Occipital lobe (tissue), 1 donor: ENCODE measurements at regions not wholly inside any gene's neighbourhood (a gene's known extent, or its start where the extent isn't known, plus 50 kb on each side); places are given as distances from the start of the nearest gene placed in this dataset.

Experiments
- DNase-seq: peaks from one replicate; lab custom pipeline; 2025; lab: John Stamatoyannopoulos, UW

GRCh38 chr20:11761497-11761896, 156.2 kb upstream of the BTBD3 start:
- DNase-seq, result no peak

DNA sequence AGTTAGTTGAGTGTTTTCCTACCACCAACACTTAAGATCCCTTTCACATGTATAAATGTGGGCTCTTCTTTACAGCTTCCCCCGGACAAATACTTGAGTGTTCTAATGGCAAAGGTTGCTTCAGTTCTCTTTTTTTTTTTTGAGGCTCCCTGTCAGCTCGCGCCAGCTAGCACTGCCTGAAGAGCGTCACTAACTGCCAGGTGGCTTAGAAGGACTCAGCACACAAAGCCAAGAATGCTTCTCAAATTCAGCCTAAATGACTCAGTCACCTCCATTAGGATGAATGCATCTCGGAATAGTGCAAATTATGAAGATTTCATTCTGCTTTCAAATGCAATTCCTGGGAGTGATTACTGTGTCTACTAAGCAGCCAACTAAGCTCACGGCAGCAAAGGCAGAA, 150.7 kb upstream of the BTBD3 start:
- DNase-seq, result no peak

- no peak for DNase-seq
These were observed 147.9 kb upstream of the BTBD3 start for GRCh38 chr20:11769825-11770224.

- no peak for DNase-seq
These were observed 145.4 kb upstream of the BTBD3 start for GRCh38 chr20:11772226-11772730.

GRCh38 chr20:11776687-11777086, 141.0 kb upstream of the BTBD3 start:
- no peak for DNase-seq

GRCh38 chr20:11777387-11778205, 140.1 kb upstream of the BTBD3 start:
- no peak for DNase-seq

GRCh38 chr20:11778206-11778570, 139.5 kb upstream of the BTBD3 start:
- DNase-seq, result no peak

- DNase-seq, result no peak
These were observed 136.8 kb upstream of the BTBD3 start for GRCh38 chr20:11780765-11781369.

GRCh38 chr20:11783102-11783850, 134.4 kb upstream of the BTBD3 start:
- no peak for DNase-seq

- DNase-seq, result no peak
These were observed 131.7 kb upstream of the BTBD3 start for GRCh38 chr20:11785885-11786507.

DNA sequence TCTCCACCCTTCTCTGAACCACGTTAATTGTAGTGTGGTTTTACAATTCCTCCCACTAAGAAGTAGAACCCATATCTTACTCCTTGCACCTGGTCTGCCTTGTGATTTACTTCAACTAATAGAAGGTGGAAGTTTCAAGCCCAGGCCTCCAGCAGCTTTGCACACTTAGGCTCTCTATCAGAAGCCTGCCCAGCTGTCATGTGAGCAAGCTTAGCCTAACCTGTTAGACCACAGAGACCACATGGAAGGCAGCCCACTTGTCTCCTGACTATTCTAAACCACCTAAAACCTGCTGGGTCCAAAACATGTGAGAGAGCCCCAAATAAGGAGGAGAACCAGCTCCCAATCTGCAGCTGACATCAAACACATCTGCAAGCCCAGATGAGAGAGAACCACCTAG, 127.6 kb upstream of the BTBD3 start:
- no peak for DNase-seq

DNA sequence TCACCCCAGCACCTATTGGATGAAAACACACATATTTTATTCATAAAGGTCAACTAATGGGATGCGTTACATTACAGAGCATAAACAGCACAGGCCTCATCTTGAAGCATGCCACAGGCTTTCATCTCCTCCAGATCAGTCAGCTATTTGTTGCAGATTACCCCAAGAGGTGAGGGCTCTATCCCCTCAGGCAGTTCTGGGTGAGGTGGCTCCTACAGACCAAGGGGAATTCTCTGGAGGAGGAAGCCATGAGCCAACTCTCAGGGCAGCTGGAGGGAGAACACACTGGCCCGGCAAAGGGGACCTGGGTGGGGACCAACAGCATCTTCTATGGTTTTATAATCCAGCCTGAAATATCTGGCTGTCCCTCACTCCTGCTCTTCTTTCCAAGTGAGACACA, 126.4 kb upstream of the BTBD3 start:
- DNase-seq, result no peak

- DNase-seq, result no peak
These were observed 125.7 kb upstream of the BTBD3 start for GRCh38 chr20:11791835-11792567.

- no peak for DNase-seq
These were observed 125.1 kb upstream of the BTBD3 start for GRCh38 chr20:11792568-11792953.

- no peak for DNase-seq
These were observed 123.2 kb upstream of the BTBD3 start for GRCh38 chr20:11794525-11794924.

GRCh38 chr20:11795071-11795615, 122.5 kb upstream of the BTBD3 start:
- no peak for DNase-seq

DNA sequence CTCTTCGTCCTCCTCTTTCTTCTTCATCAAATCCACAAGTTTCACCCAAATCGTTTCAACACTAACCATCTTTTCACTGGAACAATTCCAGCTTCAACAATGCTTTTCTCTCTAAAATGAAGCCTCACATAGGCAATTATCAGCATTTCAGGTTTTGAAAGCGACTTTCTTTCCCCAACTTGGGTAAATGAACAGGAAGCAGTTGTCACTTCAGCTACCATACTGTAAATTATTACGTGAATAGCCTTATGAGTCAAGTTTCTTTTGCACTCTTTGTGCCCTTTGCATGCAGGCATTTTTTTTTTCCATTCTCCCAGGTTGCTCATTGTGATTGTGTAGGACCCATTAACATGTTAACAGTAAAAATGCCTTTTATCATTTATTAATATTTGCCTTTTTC, 121.7 kb upstream of the BTBD3 start:
- no peak for DNase-seq

DNA sequence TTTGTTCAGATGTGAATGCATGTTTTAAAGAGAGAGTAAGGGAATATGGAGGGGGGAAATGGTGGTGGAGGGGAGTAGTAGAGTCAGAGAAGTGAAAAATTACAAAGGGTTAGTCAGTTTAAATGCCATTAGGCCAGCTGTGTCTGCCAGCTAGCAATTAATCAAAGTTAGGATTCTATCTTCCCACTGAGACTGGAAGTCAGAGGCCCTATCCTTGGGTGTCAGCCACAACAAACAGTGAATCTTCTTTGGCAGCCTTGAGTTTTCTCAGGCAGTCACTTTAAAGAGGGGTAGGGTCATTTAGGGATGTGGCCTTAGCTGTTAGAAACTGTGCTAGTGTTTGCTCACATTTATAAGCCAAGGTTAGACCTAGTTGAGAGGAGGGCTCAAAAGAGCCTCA, 120.5 kb upstream of the BTBD3 start:
- DNase-seq, result no peak

GRCh38 chr20:11799281-11799684, 118.4 kb upstream of the BTBD3 start:
- DNase-seq, result no peak

- DNase-seq, result no peak
These were observed 110.3 kb upstream of the BTBD3 start for GRCh38 chr20:11807054-11808048.
